Endothelial cell (in vitro differentiated cells): ENCODE measurements at regions not wholly inside any gene's neighbourhood (a gene's known extent, or its start where the extent isn't known, plus 50 kb on each side); places are given as distances from the start of the nearest gene placed in this dataset.

Source experiments
- DNase-seq: peaks from one replicate; pipeline ENCODE4 v3.0.0; 2021; ENCODE audit warnings: low spot score
- H3K27ac Mint-ChIP-seq: one replicate; pipeline ENCODE4 v1.8.0; 2021; ENCODE audit warnings: mixed read lengths, inconsistent platforms; ENCODE audit not compliant: unreplicated experiment
- H3K27me3 Mint-ChIP-seq: one replicate; pipeline ENCODE4 v1.8.0; 2021; ENCODE audit warnings: mild to moderate bottlenecking, moderate library complexity, mixed read lengths, inconsistent platforms; ENCODE audit not compliant: unreplicated experiment
- H3K36me3 Mint-ChIP-seq: one replicate; pipeline ENCODE4 v1.8.0; 2021; ENCODE audit warnings: mild to moderate bottlenecking, low read depth, mixed read lengths, inconsistent platforms; ENCODE audit not compliant: unreplicated experiment
- H3K4me1 Mint-ChIP-seq: one replicate; pipeline ENCODE4 v1.8.0; 2021; ENCODE audit warnings: mild to moderate bottlenecking, mixed read lengths, inconsistent platforms; ENCODE audit not compliant: unreplicated experiment
- H3K4me3 Mint-ChIP-seq: one replicate; pipeline ENCODE4 v1.8.0; 2021; ENCODE audit warnings: mild to moderate bottlenecking, mixed read lengths, inconsistent platforms; ENCODE audit not compliant: unreplicated experiment
- H3K9me3 Mint-ChIP-seq: one replicate; pipeline ENCODE4 v1.8.0; 2021; ENCODE audit warnings: mixed read lengths, inconsistent platforms; ENCODE audit not compliant: unreplicated experiment
- TF ChIP-seq, protein P1 (sequence below): fragments of 200-600 bp; sonication (generic); IDR thresholded peaks from one replicate; pipeline ENCODE4 v1.5.0; 2021; ENCODE audit warnings: antibody characterized with exemption; ENCODE audit not compliant: unreplicated experiment

DNA sequence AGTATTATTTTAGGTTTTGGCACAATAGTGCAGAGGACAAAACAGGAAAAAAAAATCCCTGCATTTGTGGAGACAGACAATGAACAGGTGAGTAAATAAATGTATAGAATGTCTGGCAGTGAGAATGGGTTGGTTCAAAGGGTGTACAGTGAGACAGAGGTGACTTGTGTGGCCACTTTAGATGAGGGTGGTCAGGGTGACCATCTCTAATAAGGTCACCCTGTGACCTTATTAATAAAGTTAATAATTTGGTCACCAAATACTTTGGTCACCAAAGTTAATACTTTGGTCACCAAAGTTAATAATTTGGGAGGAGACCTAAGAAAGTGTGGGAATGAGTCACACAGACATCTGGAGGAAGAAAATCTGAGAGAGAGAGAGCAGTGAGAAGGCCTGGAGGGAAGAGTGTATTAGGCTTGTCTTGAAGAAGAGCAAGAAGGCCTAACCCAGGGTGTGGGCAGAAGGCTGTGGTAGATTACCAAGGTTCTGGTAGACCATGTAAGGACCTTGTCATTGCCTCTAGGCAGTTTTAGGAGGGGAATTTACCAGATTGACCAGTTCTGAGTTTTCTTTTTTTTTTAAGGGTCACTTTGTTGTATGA, 1368.4 kb upstream of the CELF4 start:
- Mint-ChIP-seq H3K4me1 (no peaks in the 10 kb centered on the region), H3K4me3 (no peak overlapping the region), H3K27ac (no peak overlapping the region), H3K9me3 (no peaks in the 10 kb centered on the region), H3K27me3 (no peaks in the 10 kb centered on the region), H3K36me3 (no peaks in the 10 kb centered on the region)
- TF ChIP-seq, protein P1, sequence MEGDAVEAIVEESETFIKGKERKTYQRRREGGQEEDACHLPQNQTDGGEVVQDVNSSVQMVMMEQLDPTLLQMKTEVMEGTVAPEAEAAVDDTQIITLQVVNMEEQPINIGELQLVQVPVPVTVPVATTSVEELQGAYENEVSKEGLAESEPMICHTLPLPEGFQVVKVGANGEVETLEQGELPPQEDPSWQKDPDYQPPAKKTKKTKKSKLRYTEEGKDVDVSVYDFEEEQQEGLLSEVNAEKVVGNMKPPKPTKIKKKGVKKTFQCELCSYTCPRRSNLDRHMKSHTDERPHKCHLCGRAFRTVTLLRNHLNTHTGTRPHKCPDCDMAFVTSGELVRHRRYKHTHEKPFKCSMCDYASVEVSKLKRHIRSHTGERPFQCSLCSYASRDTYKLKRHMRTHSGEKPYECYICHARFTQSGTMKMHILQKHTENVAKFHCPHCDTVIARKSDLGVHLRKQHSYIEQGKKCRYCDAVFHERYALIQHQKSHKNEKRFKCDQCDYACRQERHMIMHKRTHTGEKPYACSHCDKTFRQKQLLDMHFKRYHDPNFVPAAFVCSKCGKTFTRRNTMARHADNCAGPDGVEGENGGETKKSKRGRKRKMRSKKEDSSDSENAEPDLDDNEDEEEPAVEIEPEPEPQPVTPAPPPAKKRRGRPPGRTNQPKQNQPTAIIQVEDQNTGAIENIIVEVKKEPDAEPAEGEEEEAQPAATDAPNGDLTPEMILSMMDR, result no peak
- DNase-seq, result no peak

DNA sequence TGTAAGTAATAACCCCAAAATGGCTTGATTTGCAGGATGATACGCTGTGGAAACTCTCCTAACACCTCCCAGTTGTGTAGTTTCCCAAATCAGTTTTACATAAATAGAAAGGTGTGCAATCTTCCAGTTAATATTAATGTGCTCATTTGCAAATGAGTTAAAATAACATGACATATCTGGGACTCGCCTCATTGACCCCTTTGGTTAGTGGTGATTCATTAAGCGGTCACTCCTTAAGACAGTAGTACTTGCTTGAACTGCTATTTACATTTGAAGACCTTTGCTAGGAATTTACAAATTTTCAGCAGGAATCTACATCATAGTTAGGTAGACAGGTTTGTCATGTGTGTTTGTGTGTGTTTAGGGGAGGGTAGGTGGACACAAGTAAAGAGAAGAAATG, 1367.7 kb upstream of the CELF4 start:
- no peak for DNase-seq
- H3K27ac Mint-ChIP-seq, result no peak overlapping the region
- H3K27me3 Mint-ChIP-seq, result no peaks in the 10 kb centered on the region
- H3K4me3 Mint-ChIP-seq, result no peak overlapping the region
- H3K4me1 Mint-ChIP-seq, result no peaks in the 10 kb centered on the region
- TF ChIP-seq, protein P1, result no peak
- H3K36me3 Mint-ChIP-seq, result no peaks in the 10 kb centered on the region
- H3K9me3 Mint-ChIP-seq, result no peaks in the 10 kb centered on the region

DNA sequence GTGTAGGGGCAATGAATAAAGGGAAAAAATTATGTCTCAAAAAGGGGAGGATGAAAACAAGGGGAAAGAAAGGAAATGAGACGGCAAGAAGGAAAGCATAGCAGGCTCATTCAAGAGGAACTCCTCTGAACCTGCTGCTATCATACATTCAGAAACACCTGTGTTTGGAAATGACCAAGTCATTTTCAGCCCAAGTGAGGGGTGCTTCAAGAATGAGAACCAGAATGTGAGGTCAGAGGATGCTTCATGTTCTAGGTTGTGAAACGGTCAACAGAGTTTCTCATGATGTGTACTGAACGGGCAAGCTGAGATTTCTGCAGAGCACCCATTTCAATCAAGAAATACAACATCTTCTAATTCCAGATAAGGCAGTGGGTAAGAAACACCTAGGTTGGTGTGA, 1367.2 kb upstream of the CELF4 start:
- H3K9me3 Mint-ChIP-seq, result no peaks in the 10 kb centered on the region
- H3K27me3 Mint-ChIP-seq, result no peaks in the 10 kb centered on the region
- DNase-seq, result no peak
- H3K4me3 Mint-ChIP-seq, result no peak overlapping the region
- TF ChIP-seq, protein P1, result no peak
- no peaks in the 10 kb centered on the region for H3K36me3 Mint-ChIP-seq
- peaks cover 3% of the 10 kb centered on the region for H3K4me1 Mint-ChIP-seq
- no peak overlapping the region for H3K27ac Mint-ChIP-seq

DNA sequence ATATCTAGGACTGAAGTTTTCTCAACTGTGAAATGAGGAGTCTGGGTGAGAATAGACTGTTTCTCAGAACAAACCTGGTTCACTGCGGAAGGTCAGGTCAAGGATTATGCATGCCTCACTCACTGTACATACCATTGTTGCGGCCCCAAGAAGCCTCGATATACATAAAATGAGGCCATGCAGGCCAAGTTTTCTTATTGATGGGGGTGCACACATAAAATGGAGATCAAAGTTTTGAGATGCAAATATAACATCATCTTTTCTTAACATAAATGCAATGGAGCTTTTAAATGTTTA, 1366.1 kb upstream of the CELF4 start:
- Mint-ChIP-seq H3K27me3 (no peaks in the 10 kb centered on the region), H3K4me1 (peaks cover 5% of the 10 kb centered on the region), H3K4me3 (no peak overlapping the region), H3K27ac (no peak overlapping the region), H3K9me3 (no peaks in the 10 kb centered on the region), H3K36me3 (no peaks in the 10 kb centered on the region)
- no peak for DNase-seq
- TF ChIP-seq, protein P1, result no peak

DNA sequence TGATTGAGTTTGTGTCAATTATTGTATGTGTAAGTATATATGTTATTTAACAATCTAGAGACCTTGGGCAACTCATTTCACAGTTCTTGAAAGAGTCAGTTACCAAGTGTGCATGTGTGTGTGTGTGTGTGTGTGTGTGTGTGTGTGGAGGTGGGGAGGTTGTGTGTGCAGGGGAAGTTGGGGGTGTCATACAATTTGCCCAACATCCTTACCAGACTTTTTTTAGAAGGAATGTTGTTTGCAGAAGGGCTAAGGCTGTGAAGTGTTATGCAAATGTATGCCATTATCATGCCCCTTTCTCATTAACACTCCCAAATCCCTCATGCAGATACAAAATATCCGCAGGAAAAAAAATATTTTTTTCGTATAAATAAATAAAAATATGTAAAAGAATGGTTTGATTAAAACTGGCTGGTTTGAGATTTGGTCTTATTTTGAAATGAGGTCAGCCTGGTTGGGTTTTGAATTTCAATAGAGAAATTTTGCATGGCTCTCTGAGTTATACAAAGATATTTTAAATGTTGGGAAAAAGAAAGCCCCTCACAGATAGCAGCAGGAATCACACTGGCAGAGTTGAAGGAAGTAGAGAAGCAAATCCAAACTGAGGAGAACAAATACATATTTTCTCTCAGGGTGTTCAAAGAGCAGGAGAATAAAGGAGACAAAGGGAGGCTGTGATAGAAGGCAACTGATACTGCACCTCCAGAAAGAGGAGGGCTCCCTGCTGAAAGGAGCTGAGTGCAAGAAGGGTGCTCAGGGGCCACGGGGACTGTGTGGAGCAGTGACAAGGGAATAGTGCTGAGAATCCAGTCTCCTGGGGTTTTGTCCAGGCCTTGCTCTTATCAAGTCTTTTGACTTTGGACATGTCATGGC, 1365.5 kb upstream of the CELF4 start:
- H3K36me3 Mint-ChIP-seq, result no peaks in the 10 kb centered on the region
- no peak for DNase-seq
- TF ChIP-seq, protein P1, result no peak
- H3K4me3 Mint-ChIP-seq, result no peak overlapping the region
- no peaks in the 10 kb centered on the region for H3K27me3 Mint-ChIP-seq
- no peaks in the 10 kb centered on the region for H3K9me3 Mint-ChIP-seq
- H3K4me1 Mint-ChIP-seq, result peaks cover 5% of the 10 kb centered on the region
- H3K27ac Mint-ChIP-seq, result no peak overlapping the region
